AG09309 (cell line): ENCODE measurements at regions not wholly inside any gene's neighbourhood (a gene's known extent, or its start where the extent isn't known, plus 50 kb on each side); places are given as distances from the start of the nearest gene placed in this dataset.
"Not testable (repeated sequence)": the region's sequence is repeated elsewhere in the genome, so short reads cannot be mapped to it uniquely, and the experiment has no call there.

Source experiments
- DNase-seq: peaks from one replicate; pipeline ENCODE4 v3.0.0-alpha.2; 2010; ENCODE audit warnings: low read depth
- H3K4me3 ChIP-seq: 2 replicates; pipeline ENCODE4 v1.5.1; 2011; ENCODE audit warnings: mild to moderate bottlenecking, low read depth, low read length, moderate library complexity; ENCODE audit not compliant: control insufficient read depth
- TF ChIP-seq, protein P1 (sequence below): IDR thresholded peaks from 2 replicates; pipeline ENCODE4 v1.5.1; 2011; ENCODE audit warnings: mild to moderate bottlenecking, low read depth, low read length, inconsistent platforms; ENCODE audit not compliant: insufficient read depth, control insufficient read depth; ENCODE audit errors: missing control alignments

DNA sequence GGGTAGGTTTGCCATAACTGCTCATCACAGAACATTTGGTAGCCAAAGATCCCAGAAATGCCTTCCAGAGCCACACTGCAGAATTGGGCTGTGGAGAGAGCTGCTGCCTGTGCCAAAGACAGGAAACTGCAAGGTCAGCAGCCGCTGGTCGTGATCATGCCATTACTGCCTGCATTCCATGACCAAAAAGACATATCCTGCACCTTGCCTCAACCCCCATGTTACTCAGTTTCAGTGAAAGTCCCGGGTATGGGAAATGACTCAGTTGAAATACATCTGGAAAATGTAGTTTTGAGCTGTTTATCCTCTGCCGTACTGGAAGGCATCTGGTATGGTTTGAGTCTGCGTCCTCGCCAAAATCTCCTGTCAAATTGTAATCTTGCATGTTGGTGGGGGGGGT, 161.7 kb downstream of the FCRL5 start:
- DNase-seq, result peak; percentile 17
- H3K4me3 ChIP-seq, result no peak overlapping the region
- TF ChIP-seq, protein P1, sequence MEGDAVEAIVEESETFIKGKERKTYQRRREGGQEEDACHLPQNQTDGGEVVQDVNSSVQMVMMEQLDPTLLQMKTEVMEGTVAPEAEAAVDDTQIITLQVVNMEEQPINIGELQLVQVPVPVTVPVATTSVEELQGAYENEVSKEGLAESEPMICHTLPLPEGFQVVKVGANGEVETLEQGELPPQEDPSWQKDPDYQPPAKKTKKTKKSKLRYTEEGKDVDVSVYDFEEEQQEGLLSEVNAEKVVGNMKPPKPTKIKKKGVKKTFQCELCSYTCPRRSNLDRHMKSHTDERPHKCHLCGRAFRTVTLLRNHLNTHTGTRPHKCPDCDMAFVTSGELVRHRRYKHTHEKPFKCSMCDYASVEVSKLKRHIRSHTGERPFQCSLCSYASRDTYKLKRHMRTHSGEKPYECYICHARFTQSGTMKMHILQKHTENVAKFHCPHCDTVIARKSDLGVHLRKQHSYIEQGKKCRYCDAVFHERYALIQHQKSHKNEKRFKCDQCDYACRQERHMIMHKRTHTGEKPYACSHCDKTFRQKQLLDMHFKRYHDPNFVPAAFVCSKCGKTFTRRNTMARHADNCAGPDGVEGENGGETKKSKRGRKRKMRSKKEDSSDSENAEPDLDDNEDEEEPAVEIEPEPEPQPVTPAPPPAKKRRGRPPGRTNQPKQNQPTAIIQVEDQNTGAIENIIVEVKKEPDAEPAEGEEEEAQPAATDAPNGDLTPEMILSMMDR, result no peak

DNA sequence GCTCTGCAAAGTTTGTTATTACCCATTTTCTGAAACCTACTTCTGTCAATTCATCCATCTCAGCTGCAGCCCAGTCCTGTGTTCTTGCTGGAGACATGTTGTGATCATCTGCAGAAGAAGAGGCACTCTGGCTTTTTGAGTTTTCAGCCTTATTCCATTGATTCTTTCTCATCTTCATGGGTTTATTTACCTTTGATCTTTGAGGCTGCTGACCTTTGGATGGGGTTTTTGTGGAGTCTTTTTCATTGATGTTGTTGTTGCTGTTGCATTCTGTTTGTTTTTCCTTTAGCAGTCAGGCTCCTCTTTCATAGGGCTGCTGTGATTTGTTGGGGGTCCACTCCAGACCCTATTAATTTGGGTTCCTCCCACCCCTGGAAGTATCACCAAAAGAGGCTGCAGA, 164.3 kb downstream of the FCRL5 start:
- TF ChIP-seq, protein P1, result no peak
- no peak for DNase-seq
- no peak overlapping the region for H3K4me3 ChIP-seq

DNA sequence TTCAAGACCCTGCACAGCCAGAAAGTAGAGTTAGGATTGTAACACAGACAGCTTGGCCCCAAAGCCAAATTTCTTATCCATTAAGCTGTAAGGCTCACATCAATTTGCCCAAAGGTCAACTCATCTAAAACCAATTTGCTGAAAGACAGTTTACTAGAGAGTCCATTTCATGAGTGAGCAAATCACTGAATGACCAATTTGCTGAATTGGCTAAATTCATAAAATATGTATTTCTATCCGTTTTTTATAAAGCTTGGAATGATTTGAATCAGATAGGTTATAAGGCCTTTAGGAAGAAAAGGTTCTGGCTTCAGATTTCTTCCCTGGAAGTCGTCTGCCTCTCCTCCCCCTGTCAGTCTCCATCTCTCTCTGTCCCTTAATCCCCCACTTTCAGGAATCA, 168.1 kb downstream of the FCRL5 start:
- no peak overlapping the region for H3K4me3 ChIP-seq
- TF ChIP-seq, protein P1, result no peak
- DNase-seq, result no peak

DNA sequence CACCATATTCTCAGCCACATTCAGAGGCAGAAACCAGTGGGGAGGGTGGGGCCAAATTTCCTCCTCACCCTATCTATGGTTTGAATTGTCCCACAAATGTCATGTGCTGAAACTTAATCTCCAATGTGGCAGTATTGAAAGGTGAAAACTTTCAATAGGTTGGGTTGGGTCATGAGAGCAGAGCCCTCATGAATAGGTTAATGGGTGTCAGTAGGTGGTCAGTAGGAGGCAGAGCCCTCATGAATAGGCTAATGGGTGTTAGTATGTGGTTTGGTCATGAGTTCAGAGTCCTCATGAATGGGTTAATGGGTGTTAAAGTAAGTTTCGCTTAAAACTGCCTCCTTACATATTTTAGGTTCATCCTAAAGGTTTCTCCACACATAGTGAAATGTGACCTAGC, 170.0 kb downstream of the FCRL5 start:
- H3K4me3 ChIP-seq, result no peak overlapping the region
- TF ChIP-seq, protein P1, result no peak
- DNase-seq, result no peak

DNA sequence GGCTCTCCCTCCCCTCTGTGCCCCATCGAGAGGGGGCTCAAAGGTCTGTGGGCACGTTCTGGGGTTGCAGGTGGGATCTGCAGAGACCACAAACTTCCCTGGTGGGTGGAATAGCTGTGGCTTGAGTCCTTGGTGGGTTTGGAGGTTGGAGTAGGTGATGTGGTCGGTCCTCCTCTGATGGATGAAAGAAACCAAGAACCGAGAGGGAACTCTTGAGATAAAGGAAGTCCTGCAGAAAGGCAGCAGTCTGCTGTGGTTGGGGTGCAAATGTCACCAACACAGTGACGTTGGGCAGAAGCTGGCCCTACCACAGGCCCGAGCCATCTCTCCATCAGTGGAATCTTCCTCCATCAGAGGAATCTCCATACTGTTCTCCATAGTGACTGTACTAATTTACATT, 171.8 kb downstream of the FCRL5 start:
- TF ChIP-seq, protein P1, result no peak
- no peak overlapping the region for H3K4me3 ChIP-seq
- DNase-seq, result no peak

DNA sequence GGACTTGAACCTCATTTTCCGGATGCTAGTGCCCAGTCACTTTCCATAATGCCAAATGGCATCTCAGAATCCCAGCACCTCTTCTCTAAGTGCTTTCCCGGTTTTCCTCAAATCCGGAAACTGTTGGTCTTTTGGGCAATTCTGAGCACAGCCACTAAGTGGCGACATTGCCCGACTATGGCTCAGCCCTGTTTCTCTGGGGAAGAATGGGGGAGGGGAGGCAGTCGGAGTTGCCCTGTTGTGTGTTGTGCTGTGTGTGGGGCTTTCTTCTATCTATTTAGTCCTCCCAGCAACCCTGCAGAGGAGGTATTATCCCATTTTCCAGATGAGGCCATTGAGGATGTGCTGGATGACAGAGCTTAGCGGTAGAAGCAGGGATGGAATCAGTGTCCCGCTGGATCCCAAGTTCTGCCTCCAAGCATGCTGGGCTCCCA, 175.0 kb downstream of the FCRL5 start:
- not testable (repeated sequence) for DNase-seq, H3K4me3 ChIP-seq
- TF ChIP-seq, protein P1, result peak; percentile 75

DNA sequence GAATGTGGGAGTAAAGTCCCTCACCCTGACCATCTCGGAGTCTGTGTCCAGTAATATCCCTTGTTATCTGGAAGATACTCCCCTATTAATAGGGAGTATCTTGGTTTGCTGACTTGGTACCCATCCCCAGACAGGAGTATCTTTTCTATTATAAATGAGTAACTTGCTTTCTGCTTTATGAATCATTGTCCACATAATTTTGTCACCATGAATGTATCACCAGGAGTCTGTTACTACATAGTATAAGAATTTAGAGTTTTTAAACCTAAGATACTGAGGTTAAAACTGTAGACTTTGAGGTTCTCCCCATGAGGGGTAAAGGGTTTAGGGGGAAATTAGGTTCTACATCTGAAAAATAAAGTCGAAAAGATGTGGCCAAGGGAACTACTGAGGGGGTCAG, 175.6 kb downstream of the FCRL5 start:
- TF ChIP-seq, protein P1, result no peak
- no peak for DNase-seq
- no peak overlapping the region for H3K4me3 ChIP-seq

DNA sequence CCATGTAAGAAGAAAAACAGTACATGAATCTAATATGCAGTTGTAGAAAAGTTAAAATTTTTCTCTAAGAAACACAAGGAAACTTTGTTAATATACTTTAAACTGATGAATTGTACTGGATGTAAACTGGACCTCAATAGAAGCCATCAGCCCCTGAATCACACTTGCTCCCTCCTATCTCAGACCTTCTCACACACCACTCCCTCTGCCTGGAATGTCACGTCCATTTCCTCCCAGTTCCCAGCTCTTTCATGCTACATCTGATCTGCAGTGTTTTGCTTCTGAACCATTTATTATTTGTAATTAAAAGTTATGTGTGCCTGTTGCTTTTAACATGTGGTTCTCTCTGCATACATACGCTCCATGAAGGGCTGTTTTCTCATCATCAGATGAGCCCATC, 180.0 kb downstream of the FCRL5 start:
- not testable (repeated sequence) for H3K4me3 ChIP-seq, DNase-seq
